ENCODE measurements at regions not wholly inside any gene's neighbourhood (a gene's known extent, or its start where the extent isn't known, plus 50 kb on each side); places are given as distances from the start of the nearest gene placed in this dataset.

GRCh38 chr14:75341620-75342019 is 63.0 kb downstream of the FOS start:
- TF ChIP-seq, protein P1, sequence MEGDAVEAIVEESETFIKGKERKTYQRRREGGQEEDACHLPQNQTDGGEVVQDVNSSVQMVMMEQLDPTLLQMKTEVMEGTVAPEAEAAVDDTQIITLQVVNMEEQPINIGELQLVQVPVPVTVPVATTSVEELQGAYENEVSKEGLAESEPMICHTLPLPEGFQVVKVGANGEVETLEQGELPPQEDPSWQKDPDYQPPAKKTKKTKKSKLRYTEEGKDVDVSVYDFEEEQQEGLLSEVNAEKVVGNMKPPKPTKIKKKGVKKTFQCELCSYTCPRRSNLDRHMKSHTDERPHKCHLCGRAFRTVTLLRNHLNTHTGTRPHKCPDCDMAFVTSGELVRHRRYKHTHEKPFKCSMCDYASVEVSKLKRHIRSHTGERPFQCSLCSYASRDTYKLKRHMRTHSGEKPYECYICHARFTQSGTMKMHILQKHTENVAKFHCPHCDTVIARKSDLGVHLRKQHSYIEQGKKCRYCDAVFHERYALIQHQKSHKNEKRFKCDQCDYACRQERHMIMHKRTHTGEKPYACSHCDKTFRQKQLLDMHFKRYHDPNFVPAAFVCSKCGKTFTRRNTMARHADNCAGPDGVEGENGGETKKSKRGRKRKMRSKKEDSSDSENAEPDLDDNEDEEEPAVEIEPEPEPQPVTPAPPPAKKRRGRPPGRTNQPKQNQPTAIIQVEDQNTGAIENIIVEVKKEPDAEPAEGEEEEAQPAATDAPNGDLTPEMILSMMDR (IDR thresholded peaks at IDR 0.05; ENCODE audit: insufficient read depth in 1 of 2, low read depth in 1 of 2, low read length in 1 of 2, severe bottlenecking in 1 of 2, unreplicated experiment in 1 of 2): no peak
- H3K9me3 ChIP-seq: no peaks in the 10 kb centered on the region; the same call in 1 of the 2 replicates
- Mint-ChIP-seq H3K4me3 (ENCODE audit: unreplicated experiment) (no peak overlapping the region), H3K4me1 (ENCODE audit: low read depth, unreplicated experiment) (no peaks in the 10 kb centered on the region), H3K27ac (ENCODE audit: unreplicated experiment) (no peak overlapping the region), H3K9me3 (ENCODE audit: unreplicated experiment) (peaks cover 12% of the 10 kb centered on the region), H3K27me3 (ENCODE audit: insufficient read depth, unreplicated experiment) (no peaks in the 10 kb centered on the region), H3K36me3 (ENCODE audit: insufficient read depth, unreplicated experiment) (no peaks in the 10 kb centered on the region)
- H3K4me1 ChIP-seq: no peaks in the 10 kb centered on the region
- DNase-seq: no peak
- intact Hi-C loops (cut with micrococcal nuclease; ENCODE audit: unreplicated experiment): no loop called here
- H3K27me3 ChIP-seq (replicated peaks; ENCODE audit: control insufficient read depth, insufficient read depth, low read length): no peaks in the 10 kb centered on the region
- no peaks in the 10 kb centered on the region for H3K36me3 ChIP-seq (ENCODE audit: control insufficient read depth, insufficient read depth, low read length)
- CTCF ChIA-PET: no interaction called here
- H3K4me3 ChIP-seq (ENCODE audit: low read depth, low read length): no peak overlapping the region
- BruUV-seq (replicated peaks): no TSS peak
- POLR2A ChIA-PET: no interaction called here

GRCh38 chr14:75342762-75343599 is 64.4 kb downstream of the FOS start:
- Mint-ChIP-seq H3K27ac (ENCODE audit: unreplicated experiment) (no peak overlapping the region), H3K36me3 (ENCODE audit: insufficient read depth, unreplicated experiment) (no peaks in the 10 kb centered on the region), H3K9me3 (ENCODE audit: unreplicated experiment) (peaks cover 12% of the 10 kb centered on the region), H3K4me3 (ENCODE audit: unreplicated experiment) (no peak overlapping the region), H3K4me1 (ENCODE audit: low read depth, unreplicated experiment) (no peaks in the 10 kb centered on the region), H3K27me3 (ENCODE audit: insufficient read depth, unreplicated experiment) (no peaks in the 10 kb centered on the region)
- H3K27me3 ChIP-seq (replicated peaks; ENCODE audit: control insufficient read depth, insufficient read depth, low read length): no peaks in the 10 kb centered on the region
- H3K4me1 ChIP-seq: no peaks in the 10 kb centered on the region
- ChIA-PET CTCF (no interaction called here), POLR2A (interaction anchor here (0.6 kb wide), 1 partner anchor 165 kb away, joined by 3 read pairs; no protein-coding TSS in a partner anchor)
- no TSS peak for BruUV-seq (replicated peaks)
- TF ChIP-seq, protein P1 (IDR thresholded peaks at IDR 0.05; ENCODE audit: insufficient read depth in 1 of 2, low read depth in 1 of 2, low read length in 1 of 2, severe bottlenecking in 1 of 2, unreplicated experiment in 1 of 2): no peak
- no peak for DNase-seq
- H3K9me3 ChIP-seq: no peaks in the 10 kb centered on the region
- H3K4me3 ChIP-seq (ENCODE audit: low read depth, low read length): no peak overlapping the region
- H3K36me3 ChIP-seq (ENCODE audit: control insufficient read depth, insufficient read depth, low read length): no peaks in the 10 kb centered on the region
- intact Hi-C loops (cut with micrococcal nuclease; ENCODE audit: unreplicated experiment): no loop called here

- H3K27ac Mint-ChIP-seq (ENCODE audit: unreplicated experiment): no peak overlapping the region
- intact Hi-C loops (cut with micrococcal nuclease; ENCODE audit: unreplicated experiment): no loop called here
- ChIA-PET POLR2A (interaction anchor here (0.6 kb wide), 1 partner anchor 164 kb away, joined by 3 read pairs; no protein-coding TSS in a partner anchor), CTCF (no interaction called here)
- Histone ChIP-seq H3K27me3 (replicated peaks; ENCODE audit: control insufficient read depth, insufficient read depth, low read length) (no peaks in the 10 kb centered on the region), H3K4me3 (ENCODE audit: low read depth, low read length) (no peak overlapping the region), H3K36me3 (ENCODE audit: control insufficient read depth, insufficient read depth, low read length) (no peaks in the 10 kb centered on the region), H3K4me1 (no peaks in the 10 kb centered on the region), H3K9me3 (no peaks in the 10 kb centered on the region)
- no peaks in the 10 kb centered on the region for H3K36me3 Mint-ChIP-seq (ENCODE audit: insufficient read depth, unreplicated experiment)
- H3K4me1 Mint-ChIP-seq (ENCODE audit: low read depth, unreplicated experiment): no peaks in the 10 kb centered on the region
- DNase-seq: no peak
- no peak overlapping the region for H3K4me3 Mint-ChIP-seq (ENCODE audit: unreplicated experiment)
- BruUV-seq (replicated peaks): no TSS peak
- H3K9me3 Mint-ChIP-seq (ENCODE audit: unreplicated experiment): peaks cover 12% of the 10 kb centered on the region
- H3K27me3 Mint-ChIP-seq (ENCODE audit: insufficient read depth, unreplicated experiment): no peaks in the 10 kb centered on the region
- TF ChIP-seq, protein P1 (IDR thresholded peaks at IDR 0.05; ENCODE audit: insufficient read depth in 1 of 2, low read depth in 1 of 2, low read length in 1 of 2, severe bottlenecking in 1 of 2, unreplicated experiment in 1 of 2): no peak
Measured at GRCh38 chr14:75343911-75344310, 65.3 kb downstream of the FOS start.
